GM18868 (cell line): ENCODE measurements at regions not wholly inside any gene's neighbourhood (a gene's known extent, or its start where the extent isn't known, plus 50 kb on each side); places are given as distances from the start of the nearest gene placed in this dataset.

Source experiments
- ATAC-seq: cut with Tn5 transposase; IDR thresholded peaks from one replicate; pipeline ENCODE4 v1.9.1; 2021; ENCODE audit warnings: mild to moderate bottlenecking, moderate library complexity; ENCODE audit not compliant: unreplicated experiment

GRCh38 chr20:19807946-19808330 is 49.9 kb downstream of the RIN2 start:
- no peak for ATAC-seq

DNA sequence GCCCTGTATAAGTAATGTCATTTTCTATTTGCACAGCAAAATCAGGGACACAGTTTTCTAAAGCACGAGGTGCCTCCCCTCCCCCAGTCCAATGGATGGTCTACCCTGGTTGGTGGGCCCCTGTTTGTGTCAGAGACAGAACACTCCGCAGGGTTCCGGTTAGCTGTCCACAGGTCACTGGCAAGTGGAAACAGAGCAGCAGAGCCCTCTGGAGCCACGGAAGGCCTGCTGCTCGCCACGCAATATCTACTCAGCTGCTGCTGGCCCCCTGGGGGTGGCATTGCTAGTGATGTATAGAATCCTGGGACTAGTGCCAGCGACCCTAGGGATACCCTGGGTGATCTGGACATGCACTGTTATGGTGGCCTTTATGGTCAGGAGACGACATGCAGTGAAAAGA is 50.4 kb downstream of the RIN2 start:
- ATAC-seq: no peak

- no peak for ATAC-seq
Measured at GRCh38 chr20:19809505-19809904, 51.4 kb downstream of the RIN2 start.

DNA sequence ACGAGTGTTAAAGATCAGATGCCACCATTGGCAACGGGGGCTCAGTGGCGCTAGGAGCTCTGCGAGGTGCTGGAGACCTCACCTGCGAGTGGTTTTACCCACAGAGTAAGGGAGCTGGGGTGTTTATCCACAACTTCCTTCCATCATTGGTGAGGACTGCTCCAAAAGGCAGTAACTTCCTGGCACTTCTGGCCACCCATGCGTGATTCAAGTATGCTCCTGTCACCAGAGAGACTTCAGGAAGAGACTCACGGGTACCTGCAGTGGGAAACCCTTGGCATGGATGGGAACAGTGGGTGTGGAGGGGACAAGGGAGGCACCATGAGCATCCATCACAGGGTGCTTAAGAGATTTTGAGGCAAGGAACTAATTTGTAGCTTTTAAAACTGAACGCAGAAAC is 53.2 kb downstream of the RIN2 start:
- ATAC-seq: no peak

- ATAC-seq: no peak
Measured at GRCh38 chr20:19812056-19812455, 54.0 kb downstream of the RIN2 start.

- no peak for ATAC-seq
Measured at GRCh38 chr20:19812696-19813095, 54.6 kb downstream of the RIN2 start.

DNA sequence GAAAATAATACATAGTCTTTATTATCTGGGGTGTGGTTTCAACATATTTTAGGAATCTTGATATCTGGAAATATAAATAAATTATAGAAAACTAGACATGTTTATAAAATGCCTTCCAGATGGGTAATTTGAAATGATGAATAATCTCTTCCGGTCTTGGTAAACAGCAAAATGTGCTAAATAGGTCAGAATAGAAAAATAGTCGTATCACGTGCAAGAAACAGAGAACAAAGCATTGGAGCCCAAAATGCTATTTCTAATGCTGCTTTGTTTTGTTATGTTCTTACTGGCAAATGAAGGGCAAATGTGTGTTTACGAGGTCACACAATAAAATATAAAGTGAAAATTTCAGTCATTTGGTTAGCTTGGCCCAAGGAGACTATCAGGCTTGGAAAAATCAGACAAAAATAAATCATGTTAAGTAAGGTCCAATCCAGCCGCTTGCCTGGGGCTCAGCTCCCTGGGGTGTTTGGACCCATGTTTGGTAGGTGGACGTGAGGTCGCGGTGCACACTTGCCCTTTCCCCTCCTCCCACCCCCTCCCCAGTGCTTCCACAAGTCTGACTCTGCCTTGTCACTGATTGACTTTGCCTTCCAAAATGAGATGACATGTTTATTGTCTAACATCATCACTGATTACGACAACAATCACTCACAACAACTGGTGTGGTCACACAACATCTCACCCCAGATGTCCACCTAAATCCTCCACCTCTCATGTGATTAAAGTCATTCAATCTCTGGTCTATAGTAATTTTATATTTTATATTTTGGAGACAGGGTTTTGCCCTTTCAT is 56.0 kb downstream of the RIN2 start:
- no peak for ATAC-seq

DNA sequence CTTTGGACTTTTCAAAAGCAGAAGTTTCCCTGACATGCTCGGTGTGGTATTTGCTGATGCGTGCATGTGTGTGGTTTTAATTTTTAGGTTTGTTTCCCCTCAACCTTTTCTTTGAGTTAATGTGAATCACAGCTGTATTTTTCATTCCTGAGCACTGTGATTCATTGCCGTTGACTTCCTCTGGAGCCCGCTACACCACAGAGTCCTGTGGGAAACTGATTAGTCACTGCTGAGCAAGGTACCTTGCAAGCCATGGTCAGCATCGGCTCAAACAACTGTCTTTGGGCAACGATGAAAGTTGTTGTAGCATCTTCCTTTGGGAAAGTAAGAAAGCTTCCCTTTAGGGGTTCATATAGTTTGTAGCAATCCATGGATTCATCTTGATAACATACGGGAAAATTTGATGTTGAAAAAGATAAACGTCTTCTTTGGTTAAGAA is 57.5 kb downstream of the RIN2 start:
- peak; percentile 57 for ATAC-seq

- no peak for ATAC-seq
Measured at GRCh38 chr20:19816386-19816785, 58.3 kb downstream of the RIN2 start.

GRCh38 chr20:19817017-19817416 is 59.0 kb downstream of the RIN2 start:
- no peak for ATAC-seq

DNA sequence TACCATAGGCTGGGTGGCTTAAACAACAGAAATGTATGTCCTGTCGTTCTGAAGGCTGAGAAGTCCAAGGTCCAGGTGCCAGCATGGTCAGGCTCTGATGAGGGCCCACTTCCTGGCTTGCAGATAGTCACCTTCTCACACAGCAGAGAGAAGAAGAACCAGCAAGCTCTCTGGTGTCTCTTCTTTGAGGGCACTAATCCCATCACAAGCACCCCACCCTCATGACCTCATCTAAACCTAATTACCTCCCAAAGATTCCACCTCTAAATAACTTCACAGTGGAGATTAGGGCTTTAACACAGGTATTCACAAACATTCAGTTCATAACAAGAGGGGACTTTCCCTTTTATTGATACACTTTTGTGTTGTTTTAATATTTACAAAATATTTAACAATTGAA is 61.1 kb downstream of the RIN2 start:
- ATAC-seq: no peak

GRCh38 chr20:19820555-19821211 is 62.6 kb downstream of the RIN2 start:
- ATAC-seq: no peak

GRCh38 chr20:19821606-19822005 is 63.5 kb downstream of the RIN2 start:
- ATAC-seq: no peak

DNA sequence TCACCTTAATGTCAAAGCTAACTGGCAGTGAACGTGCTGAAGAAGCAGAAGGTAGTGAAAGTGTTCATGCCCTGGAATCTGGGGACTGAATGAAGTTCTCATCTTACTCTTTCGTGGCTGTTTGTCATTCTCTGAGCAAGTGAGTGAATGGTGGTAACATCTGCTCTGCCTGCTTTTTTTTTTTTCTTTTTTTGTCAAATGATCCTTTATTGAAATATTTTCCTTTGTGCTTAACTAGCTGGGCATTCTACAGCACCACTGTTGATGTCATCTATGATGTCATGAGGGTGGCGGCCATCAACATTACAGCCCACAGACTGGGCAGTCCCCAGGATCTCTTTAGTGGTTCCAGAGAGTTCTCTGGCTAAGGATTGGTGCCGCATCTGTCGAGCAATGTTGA is 65.2 kb downstream of the RIN2 start:
- no peak for ATAC-seq

DNA sequence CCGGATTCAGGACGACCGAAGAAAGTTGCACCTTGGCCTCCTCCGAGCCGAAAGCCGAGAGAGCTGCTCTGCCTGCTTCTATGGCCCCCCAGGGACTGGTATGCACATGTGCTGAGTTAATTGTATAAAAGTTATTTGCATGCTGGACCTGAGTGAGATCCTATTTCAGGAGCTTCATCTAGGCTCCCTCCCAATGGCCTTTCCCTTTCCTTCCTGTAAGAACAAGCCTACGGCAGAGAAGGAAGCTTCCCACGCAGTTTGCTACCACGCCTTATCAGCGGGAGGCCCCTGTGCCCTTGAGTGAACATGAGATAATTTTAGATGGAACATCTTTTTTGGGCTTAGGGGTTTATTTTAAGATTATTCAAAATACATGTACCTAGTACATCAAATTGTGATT is 65.9 kb downstream of the RIN2 start:
- ATAC-seq: no peak

DNA sequence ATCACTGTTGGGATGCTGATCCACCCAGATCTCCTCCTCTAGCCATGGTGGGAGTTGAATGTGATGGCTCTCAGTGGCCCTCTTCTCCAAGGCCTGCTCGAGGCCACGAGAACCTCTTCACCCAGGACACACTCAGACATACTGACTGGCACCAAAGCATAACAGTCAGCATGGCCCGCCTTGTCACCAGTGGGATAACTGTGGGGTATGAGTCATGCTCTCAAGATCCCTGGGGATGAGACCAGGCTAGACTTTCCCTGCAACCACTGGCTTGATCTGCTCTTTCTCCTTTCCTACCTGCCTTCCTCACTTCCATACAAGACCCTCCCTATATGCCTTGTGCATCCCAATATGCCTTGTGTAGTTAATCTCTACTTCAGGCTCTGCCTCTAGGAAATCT is 66.8 kb downstream of the RIN2 start:
- ATAC-seq: no peak

DNA sequence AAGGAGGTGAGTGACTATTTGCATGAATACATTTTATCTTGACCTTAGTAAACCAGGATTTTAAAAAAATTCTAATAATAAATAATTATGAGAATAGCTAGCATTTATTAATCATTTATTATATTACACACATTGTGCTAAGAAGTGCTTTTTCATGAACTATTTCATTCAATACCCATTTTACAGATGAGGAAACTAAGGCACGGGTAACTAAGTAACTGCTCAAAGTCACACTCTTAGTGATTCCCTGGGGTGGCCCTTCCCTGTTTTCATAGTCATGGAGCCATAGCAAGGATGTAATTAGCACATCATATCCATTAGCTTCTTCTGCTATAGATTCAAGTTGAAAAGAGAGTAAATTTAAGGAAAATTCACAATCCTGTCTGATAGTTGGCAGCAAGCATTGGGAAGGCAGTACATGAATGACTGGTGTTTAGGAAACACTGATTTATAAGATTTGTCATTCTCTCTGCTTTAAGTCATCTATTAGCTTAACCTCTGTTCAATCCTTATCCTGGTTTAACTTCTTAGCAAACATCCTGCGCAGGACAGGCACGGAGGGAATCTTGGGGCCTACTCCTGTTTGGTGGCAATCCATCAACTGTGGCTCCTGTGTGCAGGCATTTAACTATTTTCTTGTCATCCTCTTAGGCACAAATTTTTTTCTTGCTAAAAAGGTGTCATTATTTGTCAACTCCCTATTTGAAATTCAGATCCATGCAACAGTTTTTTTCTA is 68.3 kb downstream of the RIN2 start:
- ATAC-seq: no peak

DNA sequence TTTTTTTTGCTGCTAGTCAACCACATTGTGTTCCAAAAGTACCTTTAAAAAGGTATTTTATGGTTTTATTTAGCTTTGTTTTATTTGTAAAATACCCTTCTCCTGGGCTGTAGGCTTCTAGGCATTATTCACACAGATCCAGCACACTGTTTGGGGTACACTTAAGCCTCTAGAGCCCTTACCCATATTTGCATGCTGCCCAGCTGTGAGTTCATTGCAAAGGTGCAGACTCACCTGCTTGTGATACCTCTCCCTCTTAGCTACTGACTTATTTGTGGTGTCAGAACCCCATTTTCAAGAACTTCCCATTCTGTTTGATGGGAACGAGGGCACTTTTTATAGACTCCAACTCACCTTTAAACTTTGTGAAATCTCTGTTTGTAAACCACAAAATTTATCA is 69.8 kb downstream of the RIN2 start:
- ATAC-seq: no peak

DNA sequence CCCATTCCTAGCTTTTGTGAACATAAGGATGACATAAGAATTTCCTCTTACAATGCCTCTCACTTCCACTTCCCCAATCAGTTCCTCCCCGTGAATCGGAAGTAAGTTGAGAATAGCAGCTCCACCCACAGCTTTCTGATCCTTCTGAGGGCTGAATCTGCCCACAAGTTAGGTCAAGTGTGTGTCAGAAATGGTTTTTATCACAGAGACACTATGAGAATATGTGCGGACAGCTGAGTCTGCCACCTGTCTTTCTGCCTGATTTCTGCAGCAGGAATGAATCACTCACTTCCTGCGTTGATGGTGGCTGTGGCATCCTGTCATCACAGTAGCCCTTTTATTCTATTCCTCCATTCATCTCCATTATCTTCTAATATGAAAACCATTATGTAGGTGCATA is 70.2 kb downstream of the RIN2 start:
- ATAC-seq: peak; percentile 96

DNA sequence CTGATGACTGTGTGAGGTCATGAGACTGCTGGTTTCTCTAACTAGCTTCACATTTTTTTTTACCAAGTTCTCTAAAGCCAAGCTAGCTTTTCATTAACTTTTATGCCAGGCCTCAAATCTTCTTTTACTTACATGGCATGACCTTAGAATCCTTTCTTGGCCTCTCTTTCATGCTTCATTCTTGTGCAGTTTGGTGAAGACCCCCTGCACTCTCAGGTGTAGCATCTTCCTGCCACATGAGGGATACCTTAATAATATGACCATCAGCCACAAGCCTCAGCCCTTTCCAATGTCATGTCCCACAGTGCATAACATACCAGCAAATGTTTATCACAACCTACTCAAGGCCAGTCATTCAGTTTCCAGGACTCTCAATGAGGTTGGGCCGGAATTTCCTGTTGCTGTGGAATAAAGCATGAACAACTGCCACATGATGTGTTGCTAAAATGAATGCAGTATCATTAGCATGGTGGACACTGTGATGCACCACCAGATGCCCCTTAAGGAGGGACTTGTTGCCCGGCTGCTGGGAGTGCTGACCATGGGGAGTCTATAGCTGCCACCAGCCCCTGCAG is 72.2 kb downstream of the RIN2 start:
- ATAC-seq: no peak

GRCh38 chr20:19832875-19833274 is 74.8 kb downstream of the RIN2 start:
- ATAC-seq: no peak

- ATAC-seq: no peak
Measured at GRCh38 chr20:19833395-19833794, 75.3 kb downstream of the RIN2 start.
